ENCODE measurements at regions not wholly inside any gene's neighbourhood (a gene's known extent, or its start where the extent isn't known, plus 50 kb on each side); places are given as distances from the start of the nearest gene placed in this dataset.

- intact Hi-C loops (cut with DNase I), result no loop called here
- peak in 1 of 42 donors; percentile 35 for DNase-seq
Measured at GRCh38 chr5:2254880-2255750, 372.4 kb upstream of the IRX4 start.

- DNase-seq, result no peak
- intact Hi-C loops (cut with DNase I), result no loop called here
Measured at GRCh38 chr5:2254406-2254805, 371.7 kb upstream of the IRX4 start.

- no peak for DNase-seq
- intact Hi-C loops (cut with DNase I), result no loop called here
Measured at GRCh38 chr5:2253040-2253975, 370.6 kb upstream of the IRX4 start.

GRCh38 chr5:2251751-2252150 is 369.0 kb upstream of the IRX4 start:
- intact Hi-C loops (cut with DNase I), result no loop called here

GRCh38 chr5:2251298-2251697 is 368.6 kb upstream of the IRX4 start:
- DNase-seq, result no peak
- intact Hi-C loops (cut with DNase I), result no loop called here

More at GRCh38 chr5:2251751-2252150, 369.0 kb upstream of the IRX4 start:
- peak in 1 of 42 donors; percentile 20 for DNase-seq

- no peak for DNase-seq
- intact Hi-C loops (cut with DNase I), result no loop called here
Measured at GRCh38 chr5:2250365-2250950, 367.7 kb upstream of the IRX4 start.

- intact Hi-C loops (cut with DNase I), result no loop called here
- no peak for DNase-seq
Measured at GRCh38 chr5:2249442-2249841, 366.7 kb upstream of the IRX4 start.

- intact Hi-C loops (cut with DNase I), result no loop called here
- DNase-seq, result no peak
Measured at GRCh38 chr5:2249026-2249425, 366.3 kb upstream of the IRX4 start.

- intact Hi-C loops (cut with DNase I), result no loop called here
- DNase-seq, result no peak
Measured at GRCh38 chr5:2242539-2242938, 359.8 kb upstream of the IRX4 start.

- intact Hi-C loops (cut with DNase I), result no loop called here
- no peak for DNase-seq
Measured at GRCh38 chr5:2241842-2242241, 359.1 kb upstream of the IRX4 start.

GRCh38 chr5:2240118-2240904 is 357.6 kb upstream of the IRX4 start:
- peak in 1 of 42 donors; percentile 28 for DNase-seq
- intact Hi-C loops (cut with DNase I), result no loop called here

- intact Hi-C loops (cut with DNase I), result no loop called here
Measured at GRCh38 chr5:2239201-2239910, 356.6 kb upstream of the IRX4 start.

GRCh38 chr5:2238732-2239131 is 356.0 kb upstream of the IRX4 start:
- intact Hi-C loops (cut with DNase I), result no loop called here
- DNase-seq, result no peak

More at GRCh38 chr5:2239201-2239910, 356.6 kb upstream of the IRX4 start:
- DNase-seq, result peak in 1 of 42 donors; percentile 24

GRCh38 chr5:2227433-2227832 is 344.7 kb upstream of the IRX4 start:
- no peak for DNase-seq
- intact Hi-C loops (cut with DNase I), result no loop called here

GRCh38 chr5:2224689-2225088 is 342.0 kb upstream of the IRX4 start:
- DNase-seq, result no peak
- intact Hi-C loops (cut with DNase I), result no loop called here

- intact Hi-C loops (cut with DNase I), result no loop called here
- DNase-seq, result no peak
Measured at GRCh38 chr5:2223303-2223702, 340.6 kb upstream of the IRX4 start.

- intact Hi-C loops (cut with DNase I), result no loop called here
- no peak for DNase-seq
Measured at GRCh38 chr5:2222246-2222992, 339.7 kb upstream of the IRX4 start.

GRCh38 chr5:2221450-2221849 is 338.7 kb upstream of the IRX4 start:
- intact Hi-C loops (cut with DNase I), result no loop called here
- no peak for DNase-seq

Measured in head of caudate nucleus (tissue), 42 donors.